ENCODE measurements at regions not wholly inside any gene's neighbourhood (a gene's known extent, or its start where the extent isn't known, plus 50 kb on each side); places are given as distances from the start of the nearest gene placed in this dataset.

- no peaks in the 10 kb centered on the region for H3K79me2 ChIP-seq (ENCODE audit: insufficient read depth, low read depth)
- no peaks in the 10 kb centered on the region for H3K27me3 ChIP-seq (ENCODE audit: insufficient read depth, low read depth)
- H3K27ac ChIP-seq = no peak overlapping the region
- H3K4me1 ChIP-seq (ENCODE audit: low read depth, poor library complexity, severe bottlenecking) = no peaks in the 10 kb centered on the region
- H2AFZ ChIP-seq (ENCODE audit: low read depth) = no peak overlapping the region
- H3K36me3 ChIP-seq (ENCODE audit: insufficient read depth) = no peaks in the 10 kb centered on the region
- no peak overlapping the region for H3K4me2 ChIP-seq
- no peak overlapping the region for H3K9ac ChIP-seq
- no peaks in the 10 kb centered on the region for H4K20me1 ChIP-seq (ENCODE audit: insufficient read depth)
- TF ChIP-seq, protein P1, sequence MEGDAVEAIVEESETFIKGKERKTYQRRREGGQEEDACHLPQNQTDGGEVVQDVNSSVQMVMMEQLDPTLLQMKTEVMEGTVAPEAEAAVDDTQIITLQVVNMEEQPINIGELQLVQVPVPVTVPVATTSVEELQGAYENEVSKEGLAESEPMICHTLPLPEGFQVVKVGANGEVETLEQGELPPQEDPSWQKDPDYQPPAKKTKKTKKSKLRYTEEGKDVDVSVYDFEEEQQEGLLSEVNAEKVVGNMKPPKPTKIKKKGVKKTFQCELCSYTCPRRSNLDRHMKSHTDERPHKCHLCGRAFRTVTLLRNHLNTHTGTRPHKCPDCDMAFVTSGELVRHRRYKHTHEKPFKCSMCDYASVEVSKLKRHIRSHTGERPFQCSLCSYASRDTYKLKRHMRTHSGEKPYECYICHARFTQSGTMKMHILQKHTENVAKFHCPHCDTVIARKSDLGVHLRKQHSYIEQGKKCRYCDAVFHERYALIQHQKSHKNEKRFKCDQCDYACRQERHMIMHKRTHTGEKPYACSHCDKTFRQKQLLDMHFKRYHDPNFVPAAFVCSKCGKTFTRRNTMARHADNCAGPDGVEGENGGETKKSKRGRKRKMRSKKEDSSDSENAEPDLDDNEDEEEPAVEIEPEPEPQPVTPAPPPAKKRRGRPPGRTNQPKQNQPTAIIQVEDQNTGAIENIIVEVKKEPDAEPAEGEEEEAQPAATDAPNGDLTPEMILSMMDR (conservative IDR thresholded peaks at IDR 0.05; ENCODE audit: low read depth, low read length) = no peak
- H3K4me3 ChIP-seq (IDR thresholded peaks at IDR 0.05; ENCODE audit: insufficient read depth, low read depth, low read length) = no peak overlapping the region
Measured at GRCh38 chr18:29012883-29013465, 836.0 kb upstream of the CDH2 start.

DNA sequence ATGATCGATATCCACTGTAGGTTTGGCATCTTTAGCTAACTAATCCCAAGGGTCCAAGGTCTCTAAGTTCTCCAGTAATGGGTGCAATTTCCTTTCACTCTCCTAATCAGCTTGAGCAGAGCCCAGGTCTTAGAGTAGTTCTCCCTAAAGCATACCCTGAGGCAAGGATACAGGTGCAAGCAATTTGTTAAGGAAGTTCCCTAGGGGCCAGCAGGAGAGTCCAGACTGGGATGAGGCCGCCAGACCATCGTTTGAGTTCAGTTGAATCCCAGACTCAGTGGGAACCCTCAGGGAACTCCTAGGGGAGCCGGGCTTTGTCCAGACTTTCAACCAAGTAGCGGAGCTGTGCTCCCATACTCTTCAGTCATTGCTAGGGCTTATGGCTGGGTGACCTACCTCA lies 835.4 kb upstream of the CDH2 start:
- H3K4me1 ChIP-seq (ENCODE audit: low read depth, poor library complexity, severe bottlenecking) = no peaks in the 10 kb centered on the region
- TF ChIP-seq, protein P1 (conservative IDR thresholded peaks at IDR 0.05; ENCODE audit: low read depth, low read length) = no peak
- H3K27ac ChIP-seq = no peak overlapping the region

GRCh38 chr18:29009250-29009803 lies 832.4 kb upstream of the CDH2 start:
- Histone ChIP-seq H3K27me3 (ENCODE audit: insufficient read depth, low read depth) (no peaks in the 10 kb centered on the region), H3K4me2 (no peak overlapping the region), H3K4me1 (ENCODE audit: low read depth, poor library complexity, severe bottlenecking) (no peaks in the 10 kb centered on the region), H2AFZ (ENCODE audit: low read depth) (no peak overlapping the region), H3K27ac (no peak overlapping the region), H3K79me2 (ENCODE audit: insufficient read depth, low read depth) (no peaks in the 10 kb centered on the region), H3K36me3 (ENCODE audit: insufficient read depth) (no peaks in the 10 kb centered on the region), H3K9ac (no peak overlapping the region), H3K4me3 (IDR thresholded peaks at IDR 0.05; ENCODE audit: insufficient read depth, low read depth, low read length) (no peak overlapping the region), H4K20me1 (ENCODE audit: insufficient read depth) (no peaks in the 10 kb centered on the region)
- TF ChIP-seq, protein P1 (conservative IDR thresholded peaks at IDR 0.05; ENCODE audit: low read depth, low read length) = no peak

More for the DNA sequence above, 835.4 kb upstream of the CDH2 start:
- Histone ChIP-seq H3K79me2 (ENCODE audit: insufficient read depth, low read depth) (no peaks in the 10 kb centered on the region), H3K27me3 (ENCODE audit: insufficient read depth, low read depth) (no peaks in the 10 kb centered on the region), H3K4me2 (no peak overlapping the region), H3K4me3 (IDR thresholded peaks at IDR 0.05; ENCODE audit: insufficient read depth, low read depth, low read length) (no peak overlapping the region), H4K20me1 (ENCODE audit: insufficient read depth) (no peaks in the 10 kb centered on the region), H2AFZ (ENCODE audit: low read depth) (no peak overlapping the region), H3K36me3 (ENCODE audit: insufficient read depth) (no peaks in the 10 kb centered on the region), H3K9ac (no peak overlapping the region)

- Histone ChIP-seq H4K20me1 (ENCODE audit: insufficient read depth) (no peaks in the 10 kb centered on the region), H3K27ac (no peak overlapping the region), H2AFZ (ENCODE audit: low read depth) (no peak overlapping the region), H3K27me3 (ENCODE audit: insufficient read depth, low read depth) (no peaks in the 10 kb centered on the region), H3K79me2 (ENCODE audit: insufficient read depth, low read depth) (no peaks in the 10 kb centered on the region), H3K36me3 (ENCODE audit: insufficient read depth) (no peaks in the 10 kb centered on the region), H3K4me1 (ENCODE audit: low read depth, poor library complexity, severe bottlenecking) (no peaks in the 10 kb centered on the region), H3K4me2 (no peak overlapping the region), H3K4me3 (IDR thresholded peaks at IDR 0.05; ENCODE audit: insufficient read depth, low read depth, low read length) (no peak overlapping the region), H3K9ac (no peak overlapping the region)
- TF ChIP-seq, protein P1 (conservative IDR thresholded peaks at IDR 0.05; ENCODE audit: low read depth, low read length) = no peak
Measured at GRCh38 chr18:29008809-29009208, 831.9 kb upstream of the CDH2 start.
